GM12891 (cell line): ENCODE measurements at regions not wholly inside any gene's neighbourhood (a gene's known extent, or its start where the extent isn't known, plus 50 kb on each side); places are given as distances from the start of the nearest gene placed in this dataset.

Experiments used
- POLR2A ChIP-seq: IDR thresholded peaks from 2 replicates; pipeline ENCODE4 v1.6.1; 2011; ENCODE audit warnings: low read depth, low read length, control low read depth
- POLR2AphosphoS5 ChIP-seq: IDR thresholded peaks from 2 replicates; pipeline ENCODE4 v1.6.1; 2011; ENCODE audit warnings: low read depth, low read length, control low read depth
- TAF1 ChIP-seq: IDR thresholded peaks from 2 replicates; pipeline ENCODE4 v1.6.1; 2011; ENCODE audit warnings: low read depth, low read length, control low read depth

GRCh38 chr15:61389334-61390028, 160.4 kb upstream of the RORA start:
- TF ChIP-seq POLR2AphosphoS5 (no peak), POLR2A (no peak), TAF1 (no peak)
